Thymus (tissue), 11 donors: ENCODE measurements at regions not wholly inside any gene's neighbourhood (a gene's known extent, or its start where the extent isn't known, plus 50 kb on each side); places are given as distances from the start of the nearest gene placed in this dataset.

Experiments
- DNase-seq, 9 donors: peaks; one replicate each; pipeline ENCODE4 v3.0.0-alpha.2; 2013; ENCODE audit warnings: low spot score in 9 of 9, low read depth in 6 of 9, missing footprints in 1 of 9
- H3K27ac ChIP-seq, 2 donors: one replicate each; pipeline ENCODE4 v1.5.1; 2013; ENCODE audit warnings: control low read depth in 1 of 2, low read depth in 1 of 2, low read length in 1 of 2, mild to moderate bottlenecking in 1 of 2, moderate library complexity in 1 of 2
- H3K27me3 ChIP-seq, 2 donors: one replicate each; pipeline ENCODE4 v1.5.1; 2013; ENCODE audit warnings: low read length in 1 of 2; ENCODE audit not compliant: control insufficient read depth in 2 of 2, insufficient read depth in 1 of 2
- H3K36me3 ChIP-seq, 2 donors: one replicate each; pipeline ENCODE4 v1.5.1; 2013; ENCODE audit warnings: low read length in 1 of 2, mild to moderate bottlenecking in 1 of 2, moderate library complexity in 1 of 2; ENCODE audit not compliant: control insufficient read depth in 2 of 2, insufficient read depth in 2 of 2
- H3K4me1 ChIP-seq, 2 donors: one replicate each; pipeline ENCODE4 v1.5.1; 2013; ENCODE audit warnings: low read length in 2 of 2; ENCODE audit not compliant: control insufficient read depth in 2 of 2, insufficient read depth in 2 of 2
- H3K4me3 ChIP-seq, 2 donors: one replicate each; pipeline ENCODE4 v1.5.1; 2013; ENCODE audit warnings: low read length in 2 of 2, control low read depth in 1 of 2, mild to moderate bottlenecking in 1 of 2
- H3K9me3 ChIP-seq, 2 donors: one replicate each; pipeline ENCODE4 v1.5.1; 2013; ENCODE audit warnings: low read length in 1 of 2, mild to moderate bottlenecking in 1 of 2; ENCODE audit not compliant: control insufficient read depth in 2 of 2, insufficient read depth in 1 of 2
- whole genome bisulfite sequencing: extraction: QIAGEN DNeasy Blood & Tissue Kit; methylation state at CpG from one replicate; pipeline ENCODE4 v1.1.7; 2013; 5-methylcytosine and 5-hydroxymethylcytosine counted together
- donor health status: healthy.

GRCh38 chr6:67175101-67175500 is 1460.0 kb upstream of the ADGRB3 start:
- H3K27ac ChIP-seq: no peak overlapping the region
- 95% methylated on average over 1 of the region's 1 CpG for WGBS
- H3K4me3 ChIP-seq: no peak overlapping the region
- H3K36me3 ChIP-seq: no peaks in the 10 kb centered on the region
- H3K4me1 ChIP-seq: no peaks in the 10 kb centered on the region
- H3K9me3 ChIP-seq: no peaks in the 10 kb centered on the region
- H3K27me3 ChIP-seq: no peaks in the 10 kb centered on the region
- DNase-seq: no peak

GRCh38 chr6:67165606-67166005 is 1458.6 kb upstream of the EYS start:
- Histone ChIP-seq H3K9me3 (peaks cover 0 to 6% of the 10 kb centered on the region in 2 donors), H3K4me1 (no peaks in the 10 kb centered on the region), H3K27me3 (no peaks in the 10 kb centered on the region), H3K4me3 (no peak overlapping the region), H3K36me3 (no peaks in the 10 kb centered on the region), H3K27ac (no peak overlapping the region)
- DNase-seq: no peak
- 87% methylated on average over 1 of the region's 1 CpG for WGBS

- H3K4me3 ChIP-seq: no peak overlapping the region
- H3K9me3 ChIP-seq: peaks cover 0 to 8% of the 10 kb centered on the region in 2 donors
- H3K27me3 ChIP-seq: no peaks in the 10 kb centered on the region
- no peaks in the 10 kb centered on the region for H3K36me3 ChIP-seq
- DNase-seq: no peak
- H3K27ac ChIP-seq: no peak overlapping the region
- no peaks in the 10 kb centered on the region for H3K4me1 ChIP-seq
- 62% methylated on average over 1 of the region's 1 CpG for WGBS
Observed at GRCh38 chr6:67160820-67161219, 1453.8 kb upstream of the EYS start.

GRCh38 chr6:67141005-67141404 is 1434.0 kb upstream of the EYS start:
- 96% methylated on average over 4 of the region's 4 CpGs for WGBS

DNA sequence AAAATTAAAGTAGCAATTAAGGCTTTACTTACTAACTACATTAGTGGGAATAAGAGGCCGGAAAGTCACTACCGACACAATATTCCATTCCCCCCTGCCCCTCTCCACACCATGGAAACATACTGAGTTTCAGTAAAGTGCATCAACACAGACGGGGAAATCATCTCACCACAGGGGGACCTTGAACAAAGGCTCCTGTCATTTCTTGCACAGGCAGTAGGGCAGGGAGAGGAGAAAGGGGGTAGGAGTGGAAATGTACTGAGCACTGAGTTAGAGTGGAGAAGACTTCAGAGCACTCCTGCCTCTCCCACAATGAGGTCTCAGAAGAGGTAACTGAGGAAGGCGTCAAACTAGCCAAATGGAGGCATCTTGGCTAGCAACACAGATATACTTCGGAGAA is 1426.9 kb upstream of the EYS start:
- H3K27me3 ChIP-seq: no peaks in the 10 kb centered on the region
- H3K27ac ChIP-seq: no peak overlapping the region
- H3K4me1 ChIP-seq: no peaks in the 10 kb centered on the region
- H3K4me3 ChIP-seq: no peak overlapping the region
- H3K9me3 ChIP-seq: peaks cover 0 to 3% of the 10 kb centered on the region in 2 donors
- WGBS: 94% methylated on average over 5 of the region's 5 CpGs
- no peaks in the 10 kb centered on the region for H3K36me3 ChIP-seq
- DNase-seq: no peak

More at GRCh38 chr6:67141005-67141404, 1434.0 kb upstream of the EYS start:
- no peak for DNase-seq
- no peaks in the 10 kb centered on the region for H3K36me3 ChIP-seq
- no peak overlapping the region for H3K27ac ChIP-seq
- H3K4me1 ChIP-seq: no peaks in the 10 kb centered on the region
- H3K9me3 ChIP-seq: peaks cover 0 to 1% of the 10 kb centered on the region in 2 donors
- no peaks in the 10 kb centered on the region for H3K27me3 ChIP-seq
- H3K4me3 ChIP-seq: no peak overlapping the region

DNA sequence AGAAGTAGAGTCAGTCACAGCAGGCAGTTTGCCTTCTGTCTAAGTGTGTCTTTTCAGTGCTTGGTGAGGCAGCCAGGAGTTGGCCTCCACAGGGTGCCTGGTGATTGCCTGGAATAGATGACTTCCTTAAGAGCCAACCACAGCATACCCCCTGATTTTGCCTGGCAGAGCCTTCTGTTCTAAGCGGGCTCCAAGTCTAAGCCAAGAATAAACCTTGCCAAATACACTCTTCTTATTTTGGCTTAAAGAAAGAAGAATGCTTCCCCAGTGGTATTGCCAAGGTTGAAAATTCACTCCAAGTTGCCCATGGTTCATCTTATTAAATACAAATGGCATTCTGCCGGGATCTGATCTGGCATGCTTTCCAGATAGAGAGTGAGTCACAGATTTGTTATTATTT is 1424.8 kb upstream of the EYS start:
- H3K9me3 ChIP-seq: peaks cover 0 to 3% of the 10 kb centered on the region in 2 donors
- no peak overlapping the region for H3K4me3 ChIP-seq
- no peaks in the 10 kb centered on the region for H3K27me3 ChIP-seq
- H3K4me1 ChIP-seq: no peaks in the 10 kb centered on the region
- no peaks in the 10 kb centered on the region for H3K36me3 ChIP-seq
- 97% methylated on average over 2 of the region's 2 CpGs for WGBS
- H3K27ac ChIP-seq: no peak overlapping the region
- no peak for DNase-seq

GRCh38 chr6:67129780-67130179 is 1422.8 kb upstream of the EYS start:
- H3K9me3 ChIP-seq: no peaks in the 10 kb centered on the region
- no peak overlapping the region for H3K27ac ChIP-seq
- no peaks in the 10 kb centered on the region for H3K27me3 ChIP-seq
- no peak overlapping the region for H3K4me3 ChIP-seq
- no peaks in the 10 kb centered on the region for H3K4me1 ChIP-seq
- H3K36me3 ChIP-seq: no peaks in the 10 kb centered on the region
- WGBS: 84% methylated on average over 4 of the region's 4 CpGs
- no peak for DNase-seq

DNA sequence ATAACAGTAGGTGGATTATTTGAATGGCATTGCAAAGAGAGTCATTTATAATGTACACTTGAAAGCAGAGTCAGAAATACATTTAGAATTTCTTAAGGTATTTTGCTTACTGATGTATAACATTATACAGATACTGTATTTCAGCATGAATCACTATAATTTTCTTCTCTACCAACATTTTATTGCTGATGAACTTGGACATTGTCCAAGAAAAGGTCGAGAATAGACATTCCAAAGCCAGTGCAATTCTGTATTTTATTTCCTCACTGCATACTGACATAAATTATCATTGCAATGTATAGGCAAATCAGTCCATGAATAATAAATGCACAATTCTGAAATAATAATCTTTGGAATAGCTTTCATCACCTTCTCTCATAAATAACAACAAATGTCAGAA is 1420.0 kb upstream of the EYS start:
- Histone ChIP-seq H3K4me3 (no peak overlapping the region), H3K36me3 (no peaks in the 10 kb centered on the region), H3K27ac (no peak overlapping the region), H3K27me3 (no peaks in the 10 kb centered on the region), H3K4me1 (no peaks in the 10 kb centered on the region), H3K9me3 (no peaks in the 10 kb centered on the region)
- WGBS: 67% methylated on average over 1 of the region's 1 CpG
- no peak for DNase-seq

DNA sequence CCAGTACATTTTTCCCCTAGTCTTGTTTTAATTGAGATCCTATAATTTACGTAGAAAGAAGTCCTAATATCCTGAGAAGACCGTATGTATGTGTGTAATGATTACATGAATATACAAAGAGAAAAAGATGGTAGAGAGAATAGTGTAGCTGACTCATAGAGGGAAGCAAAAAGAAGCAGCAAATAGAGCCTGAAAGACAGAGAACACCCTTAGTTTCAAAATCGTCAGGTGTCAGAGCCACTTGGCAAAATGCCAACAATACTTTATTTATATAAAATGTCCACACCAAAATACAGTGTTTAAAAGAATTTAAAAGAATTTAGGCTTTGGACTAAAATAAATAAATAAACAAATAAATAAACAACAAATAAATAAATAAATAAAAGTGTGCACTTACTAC is 1414.1 kb upstream of the EYS start:
- Histone ChIP-seq H3K4me3 (no peak overlapping the region), H3K9me3 (no peaks in the 10 kb centered on the region), H3K4me1 (no peaks in the 10 kb centered on the region), H3K27ac (no peak overlapping the region), H3K36me3 (no peaks in the 10 kb centered on the region), H3K27me3 (no peaks in the 10 kb centered on the region)
- no peak for DNase-seq
- WGBS: 89% methylated on average over 3 of the region's 3 CpGs

DNA sequence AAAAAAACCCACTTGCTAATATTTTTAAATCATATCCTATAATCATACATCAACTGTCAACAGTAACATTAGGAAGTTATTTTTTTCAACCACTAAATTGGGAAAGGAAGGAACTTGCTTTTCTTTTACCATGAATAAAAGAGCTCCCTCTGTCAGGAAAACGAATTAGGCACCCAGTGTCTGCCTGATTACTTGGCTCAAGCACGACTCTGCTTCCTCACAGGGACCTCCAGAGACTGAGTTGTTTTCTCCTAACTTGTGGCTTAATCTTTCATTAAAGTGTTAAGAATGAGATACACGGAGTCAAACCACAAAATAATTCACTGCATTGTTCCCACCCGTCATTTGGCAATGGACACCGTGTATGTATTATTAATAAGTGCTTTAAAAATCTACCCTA is 1405.1 kb upstream of the EYS start:
- 13% methylated on average over 5 of the region's 5 CpGs for WGBS
- no peaks in the 10 kb centered on the region for H3K36me3 ChIP-seq
- H3K9me3 ChIP-seq: no peaks in the 10 kb centered on the region
- DNase-seq: no peak
- no peak overlapping the region for H3K4me3 ChIP-seq
- H3K27ac ChIP-seq: no peak overlapping the region
- H3K27me3 ChIP-seq: no peaks in the 10 kb centered on the region
- no peaks in the 10 kb centered on the region for H3K4me1 ChIP-seq
